HFF-Myc (cell line): ENCODE measurements at regions not wholly inside any gene's neighbourhood (a gene's known extent, or its start where the extent isn't known, plus 50 kb on each side); places are given as distances from the start of the nearest gene placed in this dataset.

Source experiments
- DNase-seq: peaks from one replicate; pipeline ENCODE4 v3.0.0-alpha.2; 2011; ENCODE audit warnings: low read depth; ENCODE audit errors: extremely low read depth
- H3K4me3 ChIP-seq: replicated peaks from 2 replicates; pipeline ENCODE4 v1.5.1; 2011; ENCODE audit warnings: low read depth, mild to moderate bottlenecking, control low read depth, low read length
- TF ChIP-seq, protein P1 (sequence below): IDR thresholded peaks from 2 replicates; pipeline ENCODE4 v1.5.1; 2012; ENCODE audit warnings: mild to moderate bottlenecking, low read depth, low read length, control low read depth; ENCODE audit errors: missing control alignments

DNA sequence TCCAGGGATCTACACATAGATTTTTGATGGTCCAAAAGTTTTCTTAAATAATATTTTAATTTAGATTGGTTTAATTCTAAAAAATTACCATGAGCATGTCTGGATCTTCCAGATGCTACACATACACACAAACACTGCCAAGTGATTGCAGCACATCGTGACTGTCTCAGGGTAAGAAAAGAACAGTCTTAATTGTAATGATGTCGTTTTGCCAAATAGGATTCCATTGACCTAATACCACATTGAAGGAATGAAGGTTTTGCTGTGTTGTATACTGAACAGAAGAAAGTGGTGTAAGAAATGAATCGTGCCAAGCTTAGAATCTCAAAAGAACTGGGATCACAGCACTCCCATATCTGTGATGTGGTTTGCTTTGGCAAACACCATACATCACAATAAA, 633.3 kb upstream of the CAMK1G start:
- TF ChIP-seq, protein P1, sequence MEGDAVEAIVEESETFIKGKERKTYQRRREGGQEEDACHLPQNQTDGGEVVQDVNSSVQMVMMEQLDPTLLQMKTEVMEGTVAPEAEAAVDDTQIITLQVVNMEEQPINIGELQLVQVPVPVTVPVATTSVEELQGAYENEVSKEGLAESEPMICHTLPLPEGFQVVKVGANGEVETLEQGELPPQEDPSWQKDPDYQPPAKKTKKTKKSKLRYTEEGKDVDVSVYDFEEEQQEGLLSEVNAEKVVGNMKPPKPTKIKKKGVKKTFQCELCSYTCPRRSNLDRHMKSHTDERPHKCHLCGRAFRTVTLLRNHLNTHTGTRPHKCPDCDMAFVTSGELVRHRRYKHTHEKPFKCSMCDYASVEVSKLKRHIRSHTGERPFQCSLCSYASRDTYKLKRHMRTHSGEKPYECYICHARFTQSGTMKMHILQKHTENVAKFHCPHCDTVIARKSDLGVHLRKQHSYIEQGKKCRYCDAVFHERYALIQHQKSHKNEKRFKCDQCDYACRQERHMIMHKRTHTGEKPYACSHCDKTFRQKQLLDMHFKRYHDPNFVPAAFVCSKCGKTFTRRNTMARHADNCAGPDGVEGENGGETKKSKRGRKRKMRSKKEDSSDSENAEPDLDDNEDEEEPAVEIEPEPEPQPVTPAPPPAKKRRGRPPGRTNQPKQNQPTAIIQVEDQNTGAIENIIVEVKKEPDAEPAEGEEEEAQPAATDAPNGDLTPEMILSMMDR = no peak
- DNase-seq = no peak

DNA sequence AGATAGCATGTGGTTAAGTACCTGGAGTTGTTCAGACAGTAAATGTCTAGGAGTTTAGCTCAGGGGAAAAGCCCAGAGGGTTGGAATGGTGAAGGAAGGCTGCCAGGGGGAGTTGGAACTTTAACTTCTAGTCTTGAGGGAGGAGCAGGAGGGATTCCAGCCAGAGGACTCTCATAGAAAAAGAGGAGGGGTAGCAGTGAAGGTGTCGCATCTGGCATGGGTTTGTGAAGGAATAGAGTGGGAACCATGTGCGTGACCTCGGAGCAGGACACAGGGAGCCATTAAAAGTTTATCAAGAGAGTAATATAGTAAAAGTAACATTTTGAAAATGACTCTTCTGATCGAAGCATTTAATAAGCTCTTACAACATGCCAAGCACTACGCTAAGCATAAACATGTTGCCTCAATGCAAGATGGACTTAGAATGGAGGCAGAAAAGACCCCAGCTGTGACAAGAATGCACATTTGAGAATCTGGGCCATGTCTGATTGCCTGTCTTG, 632.4 kb upstream of the CAMK1G start:
- no peak for DNase-seq
- no peak overlapping the region for H3K4me3 ChIP-seq
- TF ChIP-seq, protein P1 = no peak

More for the DNA sequence above, 633.3 kb upstream of the CAMK1G start:
- no peak overlapping the region for H3K4me3 ChIP-seq

DNA sequence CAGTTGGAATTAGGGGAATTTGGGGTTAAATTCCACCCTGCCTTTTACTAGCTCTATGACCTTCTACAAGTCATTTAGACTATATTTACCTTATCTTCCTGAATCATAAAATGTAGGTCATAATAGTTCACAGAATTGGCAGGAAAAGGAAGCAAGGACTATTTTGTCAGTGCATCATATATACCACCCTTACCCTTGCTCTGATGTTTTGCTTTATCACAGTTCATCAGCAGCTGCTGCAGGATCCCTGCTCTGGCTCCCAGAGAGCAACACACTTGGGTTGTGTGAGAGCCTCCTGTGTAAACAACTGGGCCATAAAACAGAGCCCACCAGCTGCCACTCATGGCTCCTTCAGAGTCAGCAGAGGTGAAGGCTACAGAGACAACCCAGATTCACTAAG, 631.6 kb upstream of the CAMK1G start:
- DNase-seq = no peak
- no peak overlapping the region for H3K4me3 ChIP-seq
- TF ChIP-seq, protein P1 = no peak

DNA sequence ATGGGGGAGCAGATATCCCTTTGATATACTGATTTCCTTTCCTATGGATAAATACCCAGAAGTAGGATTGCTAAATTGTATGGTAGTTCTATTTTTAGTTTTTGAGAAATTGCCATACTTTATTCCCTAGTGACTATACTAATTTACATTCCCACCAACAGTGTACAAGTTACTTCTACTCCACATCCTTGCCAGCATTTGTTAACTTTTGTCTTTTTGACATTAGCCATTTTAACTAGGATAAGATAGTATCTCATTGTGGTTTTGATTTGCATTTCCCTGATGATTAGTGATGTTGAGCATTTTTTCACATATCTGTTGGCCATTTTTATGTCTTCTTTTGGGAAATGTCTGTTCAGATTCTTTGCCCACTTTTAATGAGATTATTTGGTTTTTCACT, 620.6 kb upstream of the CAMK1G start:
- TF ChIP-seq, protein P1 = no peak
- no peak overlapping the region for H3K4me3 ChIP-seq
- no peak for DNase-seq

DNA sequence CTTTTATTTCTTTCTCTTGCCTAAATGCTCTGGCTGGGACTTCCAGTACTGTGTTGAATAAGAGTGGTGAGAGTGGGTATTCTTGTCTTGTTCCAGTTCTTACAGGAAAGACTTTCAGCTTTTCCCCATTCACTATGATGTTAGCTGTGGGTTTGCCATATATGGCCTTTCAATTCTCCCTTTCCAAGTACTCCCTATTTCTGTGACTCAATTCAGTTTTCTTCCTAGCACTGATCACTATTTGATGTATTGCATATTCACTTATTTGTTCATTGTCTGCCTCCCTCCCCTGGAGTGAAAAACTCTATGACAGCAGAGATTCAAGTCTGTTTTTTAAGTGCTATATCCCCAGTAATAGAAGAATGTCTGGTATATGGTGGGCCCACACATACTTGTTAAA, 618.2 kb upstream of the CAMK1G start:
- DNase-seq = no peak
- TF ChIP-seq, protein P1 = no peak

DNA sequence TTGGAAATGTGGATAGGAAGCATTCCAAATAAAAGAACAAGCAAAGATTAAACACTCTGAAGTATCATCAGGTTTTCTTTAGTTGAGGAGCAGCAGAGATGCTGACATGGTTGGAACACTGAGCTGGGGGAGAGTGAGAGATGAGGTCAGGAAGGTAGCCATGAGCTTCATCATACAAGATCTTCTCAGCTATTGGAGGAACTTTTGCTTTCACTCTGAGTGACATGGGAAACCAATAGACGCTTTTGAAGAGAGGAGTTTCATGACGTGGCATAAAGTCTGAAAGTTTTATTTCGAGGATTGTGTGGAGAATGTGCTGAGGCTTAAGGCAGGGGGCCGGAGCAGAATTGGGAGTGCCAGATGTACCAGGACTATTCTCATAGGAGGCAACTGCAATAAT, 616.2 kb upstream of the CAMK1G start:
- H3K4me3 ChIP-seq = no peak overlapping the region
- DNase-seq = no peak
- TF ChIP-seq, protein P1 = no peak

More for the DNA sequence above, 618.2 kb upstream of the CAMK1G start:
- no peak overlapping the region for H3K4me3 ChIP-seq

DNA sequence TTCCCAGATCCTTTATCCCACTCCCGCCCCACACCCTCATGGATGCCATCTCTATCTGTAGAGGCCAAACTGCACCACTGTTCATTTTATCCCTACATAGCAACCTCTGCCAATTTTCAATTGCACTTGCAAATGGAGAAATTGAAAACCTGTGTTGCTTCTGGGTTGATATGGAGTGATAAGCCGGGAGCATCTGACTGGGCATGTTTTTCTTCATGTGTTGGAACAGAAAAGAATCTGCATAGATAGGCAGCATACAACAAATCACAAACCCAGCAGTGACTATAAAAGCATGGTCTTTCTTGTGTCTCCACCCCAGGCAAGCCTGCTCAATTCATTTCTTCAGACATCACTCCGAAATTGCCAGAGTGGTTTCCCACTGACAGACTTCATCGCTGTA, 608.8 kb upstream of the CAMK1G start:
- H3K4me3 ChIP-seq = no peak overlapping the region
- no peak for DNase-seq
- TF ChIP-seq, protein P1 = no peak
